HepG2 (cell line): ENCODE measurements at regions not wholly inside any gene's neighbourhood (a gene's known extent, or its start where the extent isn't known, plus 50 kb on each side); places are given as distances from the start of the nearest gene placed in this dataset.

ENCODE experiments used
- GABPB1 ChIP-seq: IDR thresholded peaks from 2 replicates; pipeline ENCODE4 v1.6.1; 2016; ENCODE audit warnings: mild to moderate bottlenecking, missing genetic modification reagents, moderate library complexity, missing compliant biosample characterization
- HOXD1 ChIP-seq: sonication (generic); formaldehyde crosslinking; IDR thresholded peaks from 2 replicates; pipeline ENCODE4 v1.5.0; 2020; ENCODE audit warnings: missing genetic modification reagents
- MTF2 ChIP-seq: sonication (generic); formaldehyde crosslinking; IDR thresholded peaks from 2 replicates; pipeline ENCODE4 v1.5.0; 2020; ENCODE audit warnings: missing genetic modification reagents, borderline replicate concordance
- MYC ChIP-seq: sonication (generic); formaldehyde crosslinking; IDR thresholded peaks from 2 replicates; pipeline ENCODE4 v1.9.0; 2021; ENCODE audit warnings: missing genetic modification reagents, borderline replicate concordance
- ZFP36 ChIP-seq: fragments of 150-350 bp; IDR thresholded peaks from 2 replicates; pipeline ENCODE4 v1.6.1; 2018; ENCODE audit warnings: borderline replicate concordance, low read length, low read depth; ENCODE audit not compliant: partially characterized antibody
- ZNF138 ChIP-seq: sonication (generic); formaldehyde crosslinking; IDR thresholded peaks from 2 replicates; pipeline ENCODE4 v1.5.0; 2020; ENCODE audit warnings: mild to moderate bottlenecking, low read depth, missing genetic modification reagents
- ZNF350 ChIP-seq: sonication (generic); formaldehyde crosslinking; IDR thresholded peaks from 2 replicates; pipeline ENCODE4 v1.4.0; 2020; ENCODE audit warnings: mild to moderate bottlenecking, low read depth, missing genetic modification reagents, borderline replicate concordance
- TF ChIP-seq, protein P1 (sequence below): sonication (generic); formaldehyde crosslinking; IDR thresholded peaks from 2 replicates; pipeline ENCODE4 v1.5.1; 2020; ENCODE audit warnings: mild to moderate bottlenecking, missing genetic modification reagents, borderline replicate concordance
- TF ChIP-seq, protein P2 (sequence below): sonication (generic); formaldehyde crosslinking; IDR thresholded peaks from 2 replicates; pipeline ENCODE4 v1.5.0; 2020; ENCODE audit warnings: missing genetic modification reagents
- TF ChIP-seq, protein P3 (sequence below): sonication (generic); formaldehyde crosslinking; IDR thresholded peaks from 2 replicates; pipeline ENCODE4 v1.4.0; 2020; ENCODE audit warnings: missing genetic modification reagents; ENCODE audit errors: not compliant biosample characterization

DNA sequence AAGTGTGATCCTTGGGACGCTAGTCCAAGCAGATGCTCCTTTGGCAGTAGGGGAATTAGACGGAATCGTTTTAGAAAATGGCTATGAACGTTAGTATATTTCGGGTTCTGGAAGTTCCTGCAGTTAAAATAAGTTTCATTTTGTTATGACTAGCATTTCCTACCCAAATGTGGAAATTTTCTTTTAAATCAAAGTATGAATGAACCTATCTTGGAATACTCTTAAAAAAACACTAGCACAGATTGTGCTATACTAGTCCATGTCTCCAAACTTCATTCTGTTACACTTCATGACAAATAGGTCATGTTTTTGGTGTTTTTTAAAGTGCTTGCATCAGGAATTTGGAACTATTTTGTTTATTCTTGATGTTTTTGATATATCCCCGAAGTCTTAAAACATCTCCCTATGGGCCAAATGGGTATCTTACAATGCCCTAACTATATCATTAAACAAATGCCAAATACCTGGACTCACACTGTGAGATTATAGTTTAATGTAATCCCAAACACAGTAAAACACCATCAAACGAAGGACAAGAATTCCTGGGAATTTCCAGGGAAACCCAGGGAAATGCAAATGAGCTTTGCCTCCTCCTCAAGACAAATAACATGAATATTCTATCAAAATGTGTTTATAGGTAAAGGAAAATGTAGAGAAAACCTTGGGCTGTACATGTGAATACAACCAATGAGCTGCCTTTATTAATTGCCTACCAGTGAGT is 75.9 kb upstream of the PTPRZ1 start (continued):
- TF ChIP-seq, protein P1, sequence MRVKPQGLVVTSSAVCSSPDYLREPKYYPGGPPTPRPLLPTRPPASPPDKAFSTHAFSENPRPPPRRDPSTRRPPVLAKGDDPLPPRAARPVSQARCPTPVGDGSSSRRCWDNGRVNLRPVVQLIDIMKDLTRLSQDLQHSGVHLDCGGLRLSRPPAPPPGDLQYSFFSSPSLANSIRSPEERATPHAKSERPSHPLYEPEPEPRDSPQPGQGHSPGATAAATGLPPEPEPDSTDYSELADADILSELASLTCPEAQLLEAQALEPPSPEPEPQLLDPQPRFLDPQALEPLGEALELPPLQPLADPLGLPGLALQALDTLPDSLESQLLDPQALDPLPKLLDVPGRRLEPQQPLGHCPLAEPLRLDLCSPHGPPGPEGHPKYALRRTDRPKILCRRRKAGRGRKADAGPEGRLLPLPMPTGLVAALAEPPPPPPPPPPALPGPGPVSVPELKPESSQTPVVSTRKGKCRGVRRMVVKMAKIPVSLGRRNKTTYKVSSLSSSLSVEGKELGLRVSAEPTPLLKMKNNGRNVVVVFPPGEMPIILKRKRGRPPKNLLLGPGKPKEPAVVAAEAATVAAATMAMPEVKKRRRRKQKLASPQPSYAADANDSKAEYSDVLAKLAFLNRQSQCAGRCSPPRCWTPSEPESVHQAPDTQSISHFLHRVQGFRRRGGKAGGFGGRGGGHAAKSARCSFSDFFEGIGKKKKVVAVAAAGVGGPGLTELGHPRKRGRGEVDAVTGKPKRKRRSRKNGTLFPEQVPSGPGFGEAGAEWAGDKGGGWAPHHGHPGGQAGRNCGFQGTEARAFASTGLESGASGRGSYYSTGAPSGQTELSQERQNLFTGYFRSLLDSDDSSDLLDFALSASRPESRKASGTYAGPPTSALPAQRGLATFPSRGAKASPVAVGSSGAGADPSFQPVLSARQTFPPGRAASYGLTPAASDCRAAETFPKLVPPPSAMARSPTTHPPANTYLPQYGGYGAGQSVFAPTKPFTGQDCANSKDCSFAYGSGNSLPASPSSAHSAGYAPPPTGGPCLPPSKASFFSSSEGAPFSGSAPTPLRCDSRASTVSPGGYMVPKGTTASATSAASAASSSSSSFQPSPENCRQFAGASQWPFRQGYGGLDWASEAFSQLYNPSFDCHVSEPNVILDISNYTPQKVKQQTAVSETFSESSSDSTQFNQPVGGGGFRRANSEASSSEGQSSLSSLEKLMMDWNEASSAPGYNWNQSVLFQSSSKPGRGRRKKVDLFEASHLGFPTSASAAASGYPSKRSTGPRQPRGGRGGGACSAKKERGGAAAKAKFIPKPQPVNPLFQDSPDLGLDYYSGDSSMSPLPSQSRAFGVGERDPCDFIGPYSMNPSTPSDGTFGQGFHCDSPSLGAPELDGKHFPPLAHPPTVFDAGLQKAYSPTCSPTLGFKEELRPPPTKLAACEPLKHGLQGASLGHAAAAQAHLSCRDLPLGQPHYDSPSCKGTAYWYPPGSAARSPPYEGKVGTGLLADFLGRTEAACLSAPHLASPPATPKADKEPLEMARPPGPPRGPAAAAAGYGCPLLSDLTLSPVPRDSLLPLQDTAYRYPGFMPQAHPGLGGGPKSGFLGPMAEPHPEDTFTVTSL (CRISPR knock-in tag), result no peak
- TF ChIP-seq MTF2 (CRISPR knock-in tag), result no peak
- TF ChIP-seq ZNF350 (CRISPR knock-in tag), result no peak
- no peak for TF ChIP-seq ZNF138 (CRISPR knock-in tag)
- no peak for TF ChIP-seq MYC (CRISPR knock-in tag)
- TF ChIP-seq, protein P2, sequence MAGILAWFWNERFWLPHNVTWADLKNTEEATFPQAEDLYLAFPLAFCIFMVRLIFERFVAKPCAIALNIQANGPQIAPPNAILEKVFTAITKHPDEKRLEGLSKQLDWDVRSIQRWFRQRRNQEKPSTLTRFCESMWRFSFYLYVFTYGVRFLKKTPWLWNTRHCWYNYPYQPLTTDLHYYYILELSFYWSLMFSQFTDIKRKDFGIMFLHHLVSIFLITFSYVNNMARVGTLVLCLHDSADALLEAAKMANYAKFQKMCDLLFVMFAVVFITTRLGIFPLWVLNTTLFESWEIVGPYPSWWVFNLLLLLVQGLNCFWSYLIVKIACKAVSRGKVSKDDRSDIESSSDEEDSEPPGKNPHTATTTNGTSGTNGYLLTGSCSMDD (CRISPR knock-in tag), result no peak
- TF ChIP-seq GABPB1 (CRISPR knock-in tag), result no peak
- no peak for TF ChIP-seq ZFP36
- TF ChIP-seq, protein P3, sequence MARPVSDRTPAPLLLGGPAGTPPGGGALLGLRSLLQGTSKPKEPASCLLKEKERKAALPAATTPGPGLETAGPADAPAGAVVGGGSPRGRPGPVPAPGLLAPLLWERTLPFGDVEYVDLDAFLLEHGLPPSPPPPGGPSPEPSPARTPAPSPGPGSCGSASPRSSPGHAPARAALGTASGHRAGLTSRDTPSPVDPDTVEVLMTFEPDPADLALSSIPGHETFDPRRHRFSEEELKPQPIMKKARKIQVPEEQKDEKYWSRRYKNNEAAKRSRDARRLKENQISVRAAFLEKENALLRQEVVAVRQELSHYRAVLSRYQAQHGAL (CRISPR knock-in tag), result no peak
- no peak for TF ChIP-seq HOXD1 (CRISPR knock-in tag)
